Panc1 (cell line): ENCODE measurements at regions not wholly inside any gene's neighbourhood (a gene's known extent, or its start where the extent isn't known, plus 50 kb on each side); places are given as distances from the start of the nearest gene placed in this dataset.

Experiments used
- ATAC-seq: fragments of 200-7000 bp; cut with Tn5 transposase; 2 replicates; pipeline ENCODE4 v1.9.1; 2020; ENCODE audit warnings: mild to moderate bottlenecking, moderate library complexity
- BruUV-seq: library from RNA; stranded (reverse); fragments of 400-500 nt; replicated peaks from 2 replicates; lab custom pipeline; 2021; lab: Mats Ljungman, UMichigan
- CTCF ChIA-PET: fragments of 300-600 bp; sonication (Branson Sonifier 250); formaldehyde crosslinking; loops from one replicate; lab custom pipeline; 2022; ENCODE audit warnings: antibody characterized with exemption; lab: Charles Lee
- POLR2A ChIA-PET: fragments of 300-600 bp; sonication (Branson Sonifier 250); formaldehyde crosslinking; loops from one replicate; lab custom pipeline; 2022; ENCODE audit warnings: antibody characterized with exemption; lab: Charles Lee
- DNase-seq: peaks from one replicate; pipeline ENCODE4 v3.0.0-alpha.2; 2010; ENCODE audit warnings: low read depth, low spot score
- H3K27ac ChIP-seq: 2 replicates; pipeline ENCODE4 v1.5.1; 2011; ENCODE audit warnings: mild to moderate bottlenecking, low read length, inconsistent platforms
- H3K27me3 ChIP-seq: fragments of 200-500 bp; sonication (Bioruptor generic); 2 replicates; pipeline ENCODE4 v1.6.0; 2014; ENCODE audit warnings: low read length, inconsistent platforms; ENCODE audit not compliant: control insufficient read depth, insufficient read depth
- H3K36me3 ChIP-seq: fragments of 200-500 bp; sonication (Bioruptor generic); 2 replicates; pipeline ENCODE4 v1.5.1; 2014; ENCODE audit warnings: inconsistent platforms, mild to moderate bottlenecking, low read length, moderate library complexity; ENCODE audit not compliant: control insufficient read depth, insufficient read depth
- H3K4me1 ChIP-seq: 2 replicates; pipeline ENCODE4 v1.5.1; 2011; ENCODE audit warnings: inconsistent platforms, mild to moderate bottlenecking, low read length, moderate library complexity; ENCODE audit not compliant: control insufficient read depth, insufficient read depth
- H3K4me3 ChIP-seq, 2 experiments: 2 replicates each; pipeline ENCODE4 v1.5.1; 2011 to 2012; ENCODE audit warnings: low read depth in 2 of 2, low read length in 2 of 2, mild to moderate bottlenecking in 2 of 2, inconsistent platforms in 1 of 2, moderate library complexity in 1 of 2
- H3K9me3 ChIP-seq: fragments of 200-500 bp; sonication (Bioruptor generic); 2 replicates; pipeline ENCODE4 v1.5.1; 2014; ENCODE audit warnings: low read depth, mild to moderate bottlenecking, inconsistent platforms, low read length, moderate library complexity; ENCODE audit not compliant: control insufficient read depth, insufficient read depth
- POLR2AphosphoS5 ChIP-seq: IDR thresholded peaks from 2 replicates; pipeline ENCODE4 v1.6.1; 2012; ENCODE audit warnings: mild to moderate bottlenecking, low read depth, low read length, moderate library complexity
- SIN3A ChIP-seq: IDR thresholded peaks from 2 replicates; pipeline ENCODE4 v1.6.1; 2012; ENCODE audit warnings: low read depth, mild to moderate bottlenecking, low read length, moderate library complexity, borderline replicate concordance; ENCODE audit not compliant: insufficient read depth
- TCF7L2 ChIP-seq: IDR thresholded peaks from 2 replicates; pipeline ENCODE4 v1.6.1; 2011; ENCODE audit warnings: mild to moderate bottlenecking, low read depth, low read length, inconsistent platforms
- in situ Hi-C: cut with HindIII; loops from 2 replicates; pipeline ENCODE4 v1.10.0; 2016; ENCODE audit warnings: low sequenced_read_pairs, low pct_unique_long_range_greater_than_20kb
- intact Hi-C: fragments of 100-400 bp; cut with micrococcal nuclease; formaldehyde crosslinking; loops from one replicate; pipeline ENCODE4 v1.10.0; 2022; ENCODE audit not compliant: unreplicated experiment
- TF ChIP-seq, protein P1 (sequence below): fragments of 450-650 bp; IDR thresholded peaks from 2 replicates; pipeline ENCODE4 v1.5.1; 2017; ENCODE audit warnings: mild to moderate bottlenecking
- TF ChIP-seq, protein P2 (sequence below), 2 experiments: IDR thresholded peaks; 2 replicates each; pipeline ENCODE4 v1.6.1; 2011 to 2012; ENCODE audit warnings: low read depth in 2 of 2, control low read depth in 1 of 2, low read length in 1 of 2, mild to moderate bottlenecking in 1 of 2, moderate library complexity in 1 of 2; ENCODE audit not compliant: insufficient read depth in 1 of 2

DNA sequence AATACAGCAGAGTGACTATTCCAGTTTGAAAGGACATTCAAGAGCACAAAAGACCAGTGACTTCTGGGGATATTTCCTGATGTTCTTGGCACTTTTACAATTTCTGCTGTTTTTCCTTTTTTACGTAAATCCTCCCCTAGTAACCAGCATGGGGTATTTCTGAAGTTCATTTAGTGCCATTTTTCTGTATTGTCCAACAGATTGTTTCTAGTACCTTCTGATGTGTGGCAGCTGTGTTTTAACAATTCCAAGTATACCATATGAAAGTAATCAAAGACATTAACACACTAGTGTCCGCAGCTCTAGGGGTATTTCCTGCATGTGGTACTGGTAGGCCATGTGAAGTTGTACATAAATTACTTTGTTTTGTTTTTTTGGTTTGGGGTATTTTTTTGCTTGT is 53.0 kb upstream of the SMARCA2 start:
- ATAC-seq (no peak), DNase-seq (no peak)
- Histone ChIP-seq H3K27ac (no peak overlapping the region), H3K36me3 (no peaks in the 10 kb centered on the region), H3K27me3 (no peaks in the 10 kb centered on the region), H3K9me3 (no peaks in the 10 kb centered on the region), H3K4me1 (no peaks in the 10 kb centered on the region), H3K4me3 (no peak overlapping the region)
- in situ Hi-C loops (no loop called here), intact Hi-C loops (no loop called here)
- ChIA-PET POLR2A (no interaction called here), CTCF (no interaction called here)
- no TSS peak for BruUV-seq
- TF ChIP-seq, protein P1, sequence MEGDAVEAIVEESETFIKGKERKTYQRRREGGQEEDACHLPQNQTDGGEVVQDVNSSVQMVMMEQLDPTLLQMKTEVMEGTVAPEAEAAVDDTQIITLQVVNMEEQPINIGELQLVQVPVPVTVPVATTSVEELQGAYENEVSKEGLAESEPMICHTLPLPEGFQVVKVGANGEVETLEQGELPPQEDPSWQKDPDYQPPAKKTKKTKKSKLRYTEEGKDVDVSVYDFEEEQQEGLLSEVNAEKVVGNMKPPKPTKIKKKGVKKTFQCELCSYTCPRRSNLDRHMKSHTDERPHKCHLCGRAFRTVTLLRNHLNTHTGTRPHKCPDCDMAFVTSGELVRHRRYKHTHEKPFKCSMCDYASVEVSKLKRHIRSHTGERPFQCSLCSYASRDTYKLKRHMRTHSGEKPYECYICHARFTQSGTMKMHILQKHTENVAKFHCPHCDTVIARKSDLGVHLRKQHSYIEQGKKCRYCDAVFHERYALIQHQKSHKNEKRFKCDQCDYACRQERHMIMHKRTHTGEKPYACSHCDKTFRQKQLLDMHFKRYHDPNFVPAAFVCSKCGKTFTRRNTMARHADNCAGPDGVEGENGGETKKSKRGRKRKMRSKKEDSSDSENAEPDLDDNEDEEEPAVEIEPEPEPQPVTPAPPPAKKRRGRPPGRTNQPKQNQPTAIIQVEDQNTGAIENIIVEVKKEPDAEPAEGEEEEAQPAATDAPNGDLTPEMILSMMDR: no peak
- TF ChIP-seq, protein P2, sequence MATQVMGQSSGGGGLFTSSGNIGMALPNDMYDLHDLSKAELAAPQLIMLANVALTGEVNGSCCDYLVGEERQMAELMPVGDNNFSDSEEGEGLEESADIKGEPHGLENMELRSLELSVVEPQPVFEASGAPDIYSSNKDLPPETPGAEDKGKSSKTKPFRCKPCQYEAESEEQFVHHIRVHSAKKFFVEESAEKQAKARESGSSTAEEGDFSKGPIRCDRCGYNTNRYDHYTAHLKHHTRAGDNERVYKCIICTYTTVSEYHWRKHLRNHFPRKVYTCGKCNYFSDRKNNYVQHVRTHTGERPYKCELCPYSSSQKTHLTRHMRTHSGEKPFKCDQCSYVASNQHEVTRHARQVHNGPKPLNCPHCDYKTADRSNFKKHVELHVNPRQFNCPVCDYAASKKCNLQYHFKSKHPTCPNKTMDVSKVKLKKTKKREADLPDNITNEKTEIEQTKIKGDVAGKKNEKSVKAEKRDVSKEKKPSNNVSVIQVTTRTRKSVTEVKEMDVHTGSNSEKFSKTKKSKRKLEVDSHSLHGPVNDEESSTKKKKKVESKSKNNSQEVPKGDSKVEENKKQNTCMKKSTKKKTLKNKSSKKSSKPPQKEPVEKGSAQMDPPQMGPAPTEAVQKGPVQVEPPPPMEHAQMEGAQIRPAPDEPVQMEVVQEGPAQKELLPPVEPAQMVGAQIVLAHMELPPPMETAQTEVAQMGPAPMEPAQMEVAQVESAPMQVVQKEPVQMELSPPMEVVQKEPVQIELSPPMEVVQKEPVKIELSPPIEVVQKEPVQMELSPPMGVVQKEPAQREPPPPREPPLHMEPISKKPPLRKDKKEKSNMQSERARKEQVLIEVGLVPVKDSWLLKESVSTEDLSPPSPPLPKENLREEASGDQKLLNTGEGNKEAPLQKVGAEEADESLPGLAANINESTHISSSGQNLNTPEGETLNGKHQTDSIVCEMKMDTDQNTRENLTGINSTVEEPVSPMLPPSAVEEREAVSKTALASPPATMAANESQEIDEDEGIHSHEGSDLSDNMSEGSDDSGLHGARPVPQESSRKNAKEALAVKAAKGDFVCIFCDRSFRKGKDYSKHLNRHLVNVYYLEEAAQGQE (IDR thresholded peaks at IDR 0.05; ENCODE audit: insufficient read depth in 1 of 2, low read depth in 2 of 2, low read length in 1 of 2): no peak
- no peak for TF ChIP-seq POLR2AphosphoS5
- no peak for TF ChIP-seq SIN3A
- no peak for TF ChIP-seq TCF7L2

DNA sequence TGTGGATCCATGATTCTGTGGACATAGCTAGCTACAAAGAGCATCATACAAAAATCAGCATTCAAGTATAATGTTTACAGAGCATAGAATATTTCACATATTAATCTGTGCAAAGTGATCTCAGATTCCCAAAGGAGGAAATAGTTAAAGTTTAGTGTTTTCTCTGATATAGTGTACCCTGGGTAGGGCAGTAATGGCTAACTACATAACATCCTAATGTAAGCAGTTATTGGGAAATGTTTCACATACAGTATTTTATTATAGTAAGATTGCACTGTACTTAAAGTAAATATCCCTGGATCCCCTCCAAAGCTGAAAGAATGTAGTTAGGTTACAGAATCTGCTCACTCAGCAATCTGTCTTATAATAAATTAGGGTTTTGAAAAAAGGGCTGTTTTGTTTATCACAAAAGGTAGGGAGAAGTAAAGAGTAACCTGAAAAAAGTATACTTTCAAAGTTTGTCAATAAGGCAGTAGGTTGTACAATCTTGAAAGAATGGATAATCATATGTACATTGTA is 52.5 kb upstream of the SMARCA2 start:
- in situ Hi-C loops: no loop called here
- Histone ChIP-seq H3K9me3 (no peaks in the 10 kb centered on the region), H3K36me3 (no peaks in the 10 kb centered on the region), H3K27me3 (no peaks in the 10 kb centered on the region), H3K4me3 (no peak overlapping the region), H3K27ac (no peak overlapping the region), H3K4me1 (no peaks in the 10 kb centered on the region)
- ATAC-seq: no peak
- POLR2A ChIA-PET: no interaction called here
- intact Hi-C loops: no loop called here
- BruUV-seq: no TSS peak
- TF ChIP-seq TCF7L2 (no peak), SIN3A (no peak), POLR2AphosphoS5 (no peak)
- TF ChIP-seq, protein P1: no peak
- TF ChIP-seq, protein P2 (IDR thresholded peaks at IDR 0.05; ENCODE audit: insufficient read depth in 1 of 2, low read depth in 2 of 2, low read length in 1 of 2): no peak
- DNase-seq: no peak
- CTCF ChIA-PET: no interaction called here
